Astrocyte of the spinal cord (primary cell): ENCODE measurements at regions not wholly inside any gene's neighbourhood (a gene's known extent, or its start where the extent isn't known, plus 50 kb on each side); places are given as distances from the start of the nearest gene placed in this dataset.

Experiments
- DNase-seq: peaks from one replicate; pipeline ENCODE4 v3.0.0; 2011; ENCODE audit warnings: low read depth, low spot score
- H3K4me3 ChIP-seq: 2 replicates; pipeline ENCODE4 v1.5.1; 2011; ENCODE audit warnings: low read depth, mild to moderate bottlenecking, low read length, moderate library complexity
- CTCF ChIP-seq: IDR thresholded peaks from 2 replicates; pipeline ENCODE4 v1.5.1; 2012; ENCODE audit warnings: low read depth, mild to moderate bottlenecking, low read length, inconsistent platforms
- in situ Hi-C: cut with HindIII; loops from 2 replicates; pipeline ENCODE4 v1.10.0; 2017; ENCODE audit warnings: low sequenced_read_pairs

DNA sequence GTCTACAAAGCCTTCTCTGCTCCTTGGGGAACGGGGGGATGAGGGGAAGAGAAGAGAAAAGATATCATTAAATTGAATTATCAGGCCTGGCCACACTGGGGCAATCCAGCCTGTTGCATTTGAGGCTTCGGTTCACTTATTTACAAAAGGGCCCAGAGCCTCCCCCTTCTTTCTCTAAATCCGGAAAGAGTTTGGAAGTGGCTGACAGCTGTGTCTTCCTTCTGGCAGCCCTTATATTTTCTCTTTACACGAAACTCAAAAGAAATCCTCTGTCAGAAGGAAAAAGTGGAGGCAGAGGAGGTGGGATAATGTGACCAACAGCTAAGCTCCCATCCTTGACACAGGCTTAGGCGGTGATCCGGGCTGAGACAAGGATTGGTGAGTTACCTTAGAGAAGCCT, 158.3 kb upstream of the TAPT1 start:
- TF ChIP-seq CTCF, result no peak
- DNase-seq, result no peak

DNA sequence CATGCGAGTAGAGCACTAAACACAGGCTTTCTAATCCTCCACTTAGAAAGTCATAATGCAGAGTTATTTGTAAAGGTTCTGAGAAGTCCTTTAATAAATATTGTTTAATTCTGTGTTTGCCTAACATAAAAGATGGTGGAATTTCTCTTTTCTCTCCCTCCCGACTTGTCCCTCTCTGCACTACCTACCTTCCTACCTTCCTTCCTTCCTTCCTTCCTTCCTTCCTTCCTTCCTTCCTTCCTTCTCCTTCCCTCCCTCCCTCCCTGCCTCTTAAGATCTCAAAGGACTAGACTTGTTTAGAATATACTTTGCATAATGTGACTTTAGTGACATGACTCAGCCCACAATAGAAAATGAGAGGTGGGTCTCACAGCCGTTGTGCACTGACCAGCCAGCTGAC, 156.3 kb upstream of the TAPT1 start:
- H3K4me3 ChIP-seq, result no peak overlapping the region
- in situ Hi-C loops, result no loop called here
- DNase-seq, result no peak
- TF ChIP-seq CTCF, result no peak

More for the DNA sequence above, 158.3 kb upstream of the TAPT1 start:
- in situ Hi-C loops, result no loop called here
- H3K4me3 ChIP-seq, result no peak overlapping the region

- DNase-seq, result no peak
- in situ Hi-C loops, result no loop called here
- no peak for TF ChIP-seq CTCF
- no peak overlapping the region for H3K4me3 ChIP-seq
These were observed 151.6 kb upstream of the TAPT1 start for GRCh38 chr4:16377887-16378286.

GRCh38 chr4:16365036-16365569, 138.8 kb upstream of the TAPT1 start:
- H3K4me3 ChIP-seq, result no peak overlapping the region
- no peak for DNase-seq
- no peak for TF ChIP-seq CTCF
- in situ Hi-C loops, result no loop called here

DNA sequence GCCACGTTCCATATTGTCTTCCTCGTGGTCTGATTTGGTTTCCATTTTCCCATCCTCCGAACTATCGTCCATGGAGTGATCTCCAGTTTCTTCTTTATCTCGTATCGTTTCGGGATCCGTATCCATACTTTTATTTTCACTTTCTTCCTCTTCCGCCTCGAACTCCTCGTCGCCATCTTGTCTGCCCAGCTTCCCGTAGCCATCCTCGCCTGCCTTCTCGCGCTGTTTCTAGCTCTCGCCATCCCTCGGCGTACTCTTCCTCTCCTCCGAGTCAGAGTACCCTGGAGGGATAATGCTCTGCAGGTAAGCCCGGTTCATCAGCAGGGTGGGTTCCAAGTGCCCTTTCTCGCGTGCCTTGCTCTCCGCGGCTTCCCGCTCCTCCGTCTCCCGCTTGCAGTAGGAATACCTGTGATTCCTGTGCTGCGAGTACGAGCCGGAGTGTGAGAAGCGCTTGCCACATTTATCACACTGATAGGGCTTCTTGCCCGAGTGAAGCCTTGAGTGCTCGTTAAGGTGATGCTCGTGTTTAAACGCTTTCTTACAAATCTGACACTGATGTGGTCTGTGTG, 134.5 kb upstream of the TAPT1 start:
- no peak overlapping the region for H3K4me3 ChIP-seq
- DNase-seq, result no peak
- in situ Hi-C loops, result no loop called here
- no peak for TF ChIP-seq CTCF

DNA sequence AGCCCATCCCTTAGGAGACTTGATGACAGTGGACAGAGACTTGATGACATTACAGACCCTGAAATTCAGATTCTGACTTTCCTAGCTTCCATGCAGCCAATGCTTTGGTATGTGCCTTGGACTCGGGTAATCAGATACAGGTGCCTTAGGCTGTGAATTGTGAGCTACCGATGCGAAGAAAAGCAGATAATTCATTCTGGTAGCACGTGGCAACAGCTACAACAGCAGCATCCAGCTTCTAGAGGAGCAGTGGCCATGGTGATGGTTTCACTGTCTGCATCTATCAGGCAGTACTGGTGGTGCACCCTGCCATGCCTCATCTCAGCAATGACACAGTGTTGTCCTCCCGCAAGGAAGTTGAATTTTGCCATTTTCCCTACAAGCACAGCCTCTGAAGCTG, 126.9 kb upstream of the TAPT1 start:
- no peak for DNase-seq
- no peak for TF ChIP-seq CTCF
- H3K4me3 ChIP-seq, result no peak overlapping the region
- in situ Hi-C loops, result no loop called here
